KMS-11 (cell line): ENCODE measurements at regions not wholly inside any gene's neighbourhood (a gene's known extent, or its start where the extent isn't known, plus 50 kb on each side); places are given as distances from the start of the nearest gene placed in this dataset.

Experiments used
- H2AFZ ChIP-seq: fragments of 200-600 bp; sonication (generic); 2 replicates; pipeline ENCODE4 v1.6.1; 2016; ENCODE audit warnings: antibody characterized with exemption, mixed run types, low read depth
- H3K27ac ChIP-seq: fragments of 200-600 bp; sonication (generic); 2 replicates; pipeline ENCODE4 v1.6.1; 2016; ENCODE audit warnings: mild to moderate bottlenecking, mixed run types
- H3K27me3 ChIP-seq: fragments of 200-600 bp; sonication (generic); 2 replicates; pipeline ENCODE4 v1.6.1; 2017; ENCODE audit warnings: mild to moderate bottlenecking, low read depth, mixed run types, moderate library complexity; ENCODE audit not compliant: insufficient read depth
- H3K36me3 ChIP-seq: fragments of 200-600 bp; sonication (generic); 2 replicates; pipeline ENCODE4 v1.6.1; 2017; ENCODE audit warnings: mild to moderate bottlenecking, mixed run types; ENCODE audit not compliant: insufficient read depth
- H3K4me1 ChIP-seq: fragments of 200-600 bp; sonication (generic); 2 replicates; pipeline ENCODE4 v1.6.1; 2016; ENCODE audit warnings: mild to moderate bottlenecking, low read depth, mixed run types; ENCODE audit not compliant: poor library complexity, severe bottlenecking
- H3K4me2 ChIP-seq: fragments of 200-600 bp; sonication (generic); 2 replicates; pipeline ENCODE4 v1.7.0; 2016; ENCODE audit warnings: mild to moderate bottlenecking, mixed run types
- H3K4me3 ChIP-seq: fragments of 200-600 bp; sonication (generic); IDR thresholded peaks from 2 replicates; pipeline ENCODE4 v1.6.1; 2017; ENCODE audit warnings: low read depth, low read length, mixed read lengths; ENCODE audit not compliant: insufficient read depth
- H3K79me2 ChIP-seq: fragments of 200-600 bp; sonication (generic); 2 replicates; pipeline ENCODE4 v1.6.1; 2016; ENCODE audit warnings: low read depth, mixed run types; ENCODE audit not compliant: insufficient read depth
- H3K9ac ChIP-seq: fragments of 200-600 bp; sonication (generic); 2 replicates; pipeline ENCODE4 v1.6.1; 2016; ENCODE audit warnings: mild to moderate bottlenecking, mixed run types
- H4K20me1 ChIP-seq: fragments of 200-600 bp; sonication (generic); 2 replicates; pipeline ENCODE4 v1.6.1; 2016; ENCODE audit warnings: mild to moderate bottlenecking, mixed run types; ENCODE audit not compliant: insufficient read depth
- TF ChIP-seq, protein P1 (sequence below): fragments of 200-600 bp; sonication (generic); conservative IDR thresholded peaks from 2 replicates; pipeline ENCODE4 v1.6.1; 2017; ENCODE audit warnings: low read depth, mild to moderate bottlenecking, antibody characterized with exemption, low read length, moderate library complexity, mixed read lengths

DNA sequence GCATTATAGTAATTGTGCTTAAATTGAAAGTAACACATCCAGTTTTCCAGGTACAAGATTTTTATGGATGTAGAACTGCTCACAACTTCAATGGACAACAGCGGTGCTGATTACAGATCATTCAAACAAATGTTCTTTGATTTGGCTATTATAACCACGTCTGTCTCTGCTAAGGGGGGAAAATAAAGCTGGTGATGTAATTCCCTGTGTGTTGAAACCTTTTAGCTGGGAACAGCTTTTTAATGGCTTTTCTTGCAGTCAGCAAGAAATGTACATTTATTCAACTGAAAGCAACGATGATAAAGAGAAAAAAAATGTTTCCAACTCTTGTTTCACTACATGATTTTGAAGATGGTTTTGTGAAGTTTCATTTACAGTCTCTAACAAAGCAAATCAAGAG lies 431.9 kb upstream of the AGTR1 start:
- TF ChIP-seq, protein P1, sequence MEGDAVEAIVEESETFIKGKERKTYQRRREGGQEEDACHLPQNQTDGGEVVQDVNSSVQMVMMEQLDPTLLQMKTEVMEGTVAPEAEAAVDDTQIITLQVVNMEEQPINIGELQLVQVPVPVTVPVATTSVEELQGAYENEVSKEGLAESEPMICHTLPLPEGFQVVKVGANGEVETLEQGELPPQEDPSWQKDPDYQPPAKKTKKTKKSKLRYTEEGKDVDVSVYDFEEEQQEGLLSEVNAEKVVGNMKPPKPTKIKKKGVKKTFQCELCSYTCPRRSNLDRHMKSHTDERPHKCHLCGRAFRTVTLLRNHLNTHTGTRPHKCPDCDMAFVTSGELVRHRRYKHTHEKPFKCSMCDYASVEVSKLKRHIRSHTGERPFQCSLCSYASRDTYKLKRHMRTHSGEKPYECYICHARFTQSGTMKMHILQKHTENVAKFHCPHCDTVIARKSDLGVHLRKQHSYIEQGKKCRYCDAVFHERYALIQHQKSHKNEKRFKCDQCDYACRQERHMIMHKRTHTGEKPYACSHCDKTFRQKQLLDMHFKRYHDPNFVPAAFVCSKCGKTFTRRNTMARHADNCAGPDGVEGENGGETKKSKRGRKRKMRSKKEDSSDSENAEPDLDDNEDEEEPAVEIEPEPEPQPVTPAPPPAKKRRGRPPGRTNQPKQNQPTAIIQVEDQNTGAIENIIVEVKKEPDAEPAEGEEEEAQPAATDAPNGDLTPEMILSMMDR: no peak
- H3K9ac ChIP-seq: no peak overlapping the region
- H3K4me1 ChIP-seq: no peaks in the 10 kb centered on the region
- H2AFZ ChIP-seq: no peak overlapping the region
- H3K36me3 ChIP-seq: no peaks in the 10 kb centered on the region
- no peaks in the 10 kb centered on the region for H3K79me2 ChIP-seq
- H3K4me3 ChIP-seq: no peak overlapping the region
- H3K4me2 ChIP-seq: no peak overlapping the region
- H3K27ac ChIP-seq: no peak overlapping the region
- H3K27me3 ChIP-seq: no peaks in the 10 kb centered on the region
- H4K20me1 ChIP-seq: no peaks in the 10 kb centered on the region

DNA sequence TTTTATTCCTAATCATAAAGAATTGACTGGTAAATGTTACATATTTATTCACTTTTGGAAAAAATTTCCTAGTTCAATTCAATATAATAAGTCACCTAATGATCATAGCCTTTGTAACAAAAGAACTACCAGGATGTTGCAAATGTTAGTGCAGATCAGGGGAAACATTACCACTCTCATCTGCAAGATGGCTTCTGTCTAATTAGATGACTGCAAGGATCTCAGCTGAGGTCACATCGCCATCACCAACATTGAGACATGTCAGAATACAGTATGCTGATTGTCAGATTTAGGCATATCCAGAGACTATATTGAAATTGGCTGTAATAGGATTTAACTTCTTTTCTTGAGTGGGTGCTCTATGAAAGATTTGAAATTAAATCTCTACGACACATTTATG lies 431.4 kb upstream of the AGTR1 start:
- Histone ChIP-seq H3K9ac (no peak overlapping the region), H3K4me3 (no peak overlapping the region), H3K27me3 (no peaks in the 10 kb centered on the region), H3K4me1 (no peaks in the 10 kb centered on the region), H3K36me3 (no peaks in the 10 kb centered on the region), H3K79me2 (no peaks in the 10 kb centered on the region), H3K4me2 (no peak overlapping the region), H3K27ac (no peak overlapping the region), H4K20me1 (no peaks in the 10 kb centered on the region), H2AFZ (no peak overlapping the region)
- TF ChIP-seq, protein P1: no peak

DNA sequence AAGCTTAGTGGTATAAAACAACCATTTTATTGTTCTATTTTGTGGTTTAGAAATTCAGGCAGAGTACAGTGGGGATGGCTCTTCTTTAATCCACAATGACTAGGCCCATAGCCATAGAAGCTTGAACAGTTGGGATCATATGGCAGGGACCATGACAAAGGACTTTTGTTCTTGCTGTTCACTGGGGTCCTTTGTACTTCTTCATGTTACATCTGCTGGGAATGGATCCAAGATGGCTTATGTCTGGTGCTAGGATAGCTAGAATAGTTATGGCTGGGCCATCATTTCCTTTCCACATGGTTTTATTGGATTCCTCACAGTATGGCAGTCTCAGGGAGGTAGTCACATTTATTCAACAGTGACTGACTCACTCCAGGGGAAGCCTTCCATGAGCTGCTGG lies 427.9 kb upstream of the AGTR1 start:
- Histone ChIP-seq H3K79me2 (no peaks in the 10 kb centered on the region), H3K4me3 (no peak overlapping the region), H2AFZ (no peak overlapping the region), H3K4me1 (no peaks in the 10 kb centered on the region), H3K9ac (no peak overlapping the region), H3K4me2 (no peak overlapping the region), H3K36me3 (no peaks in the 10 kb centered on the region), H3K27ac (no peak overlapping the region), H4K20me1 (no peaks in the 10 kb centered on the region), H3K27me3 (no peaks in the 10 kb centered on the region)
- TF ChIP-seq, protein P1: no peak

DNA sequence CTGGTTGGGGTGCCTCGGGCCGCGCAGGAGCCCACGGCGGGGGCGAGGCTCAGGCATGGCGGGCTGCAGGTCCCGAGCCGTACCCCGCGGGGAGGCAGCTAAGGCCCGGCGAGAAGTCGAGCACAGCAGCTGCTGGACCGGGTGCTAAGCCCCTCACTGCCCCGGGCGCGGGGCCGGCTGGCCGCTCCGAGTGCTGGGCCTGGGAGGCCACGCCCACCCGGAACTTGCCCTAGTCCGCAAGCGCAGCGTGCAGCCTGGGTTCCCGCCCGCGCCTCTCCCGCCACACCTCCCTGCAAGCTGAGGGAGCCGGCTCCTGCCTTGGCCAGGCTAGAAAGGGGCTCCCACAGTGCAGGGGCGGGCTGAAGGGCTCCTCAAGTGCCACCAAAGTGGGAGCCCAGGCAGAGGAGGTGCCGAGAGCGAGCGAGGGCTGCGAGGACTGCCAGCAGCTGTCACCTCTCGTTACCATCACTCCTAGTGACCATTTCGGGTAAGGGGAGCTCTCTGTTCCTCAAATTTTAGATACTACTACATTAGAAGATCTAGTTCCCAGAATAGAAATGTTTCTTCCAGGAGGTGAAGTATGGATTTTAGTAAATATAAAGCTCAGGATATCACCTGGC lies 417.0 kb upstream of the AGTR1 start:
- Histone ChIP-seq H3K4me3 (no peak overlapping the region), H3K36me3 (no peaks in the 10 kb centered on the region), H3K79me2 (no peaks in the 10 kb centered on the region), H3K9ac (no peak overlapping the region), H3K4me2 (no peak overlapping the region), H3K27ac (no peak overlapping the region), H4K20me1 (no peaks in the 10 kb centered on the region), H3K4me1 (no peaks in the 10 kb centered on the region), H2AFZ (no peak overlapping the region), H3K27me3 (no peaks in the 10 kb centered on the region)
- TF ChIP-seq, protein P1: no peak
